Uterus (tissue), 2 donors: ENCODE measurements at regions not wholly inside any gene's neighbourhood (a gene's known extent, or its start where the extent isn't known, plus 50 kb on each side); places are given as distances from the start of the nearest gene placed in this dataset.

ENCODE experiments used
- CTCF ChIP-seq, 4 experiments: fragments of 200-600 bp in 2 of 4; fragments of 450-650 bp in 2 of 4; sonication (generic) in 2 of 4; IDR thresholded peaks; one replicate each; pipeline ENCODE4 v1.5.1; 2016 to 2019; ENCODE audit warnings: antibody characterized with exemption in 4 of 4, mild to moderate bottlenecking in 2 of 4, moderate library complexity in 1 of 4
- POLR2A ChIP-seq, 2 donors: fragments of 450-650 bp; IDR thresholded peaks; one replicate each; pipeline ENCODE4 v1.6.1; 2016; ENCODE audit warnings: antibody characterized with exemption in 2 of 2, mild to moderate bottlenecking in 1 of 2, moderate library complexity in 1 of 2

GRCh38 chr5:7068899-7069298 is 327.0 kb upstream of the ADCY2 start:
- no peak for TF ChIP-seq CTCF (IDR thresholded peaks at IDR 0.05)
- no peak for TF ChIP-seq POLR2A (IDR thresholded peaks at IDR 0.05)
